HCT116 (cell line): ENCODE measurements at regions not wholly inside any gene's neighbourhood (a gene's known extent, or its start where the extent isn't known, plus 50 kb on each side); places are given as distances from the start of the nearest gene placed in this dataset.

Experiments
- ATAC-seq: fragments of 200-7000 bp; cut with Tn5 transposase; 2 replicates; pipeline ENCODE4 v1.9.1; 2020; ENCODE audit warnings: mild to moderate bottlenecking, moderate library complexity
- BruUV-seq: library from RNA; stranded (reverse); fragments of 400-500 nt; replicated peaks from 2 replicates; lab custom pipeline; 2021; lab: Mats Ljungman, UMichigan
- CTCF ChIA-PET: fragments of 300-600 bp; sonication (Branson Sonifier 250); formaldehyde crosslinking; loops from one replicate; lab custom pipeline; 2021; ENCODE audit warnings: antibody characterized with exemption; lab: Charles Lee
- POLR2A ChIA-PET: fragments of 300-600, 350-600 bp; sonication (Branson Sonifier 250); formaldehyde crosslinking; loops from one replicate; lab custom pipeline; 2021; ENCODE audit warnings: antibody characterized with exemption; lab: Charles Lee
- RAD21 ChIA-PET, 2 experiments: fragments of 300-600 bp; sonication (Branson Sonifier 250); formaldehyde crosslinking; loops; one replicate each; lab custom pipeline; 2023; ENCODE audit warnings: low total read pairs in 2 of 2; ENCODE audit not compliant: uncharacterized antibody in 2 of 2, unreplicated experiment in 2 of 2, low non-redundant PET in 1 of 2; lab: Charles Lee
- DNase-seq: peaks from one replicate; pipeline ENCODE4 v3.0.0-alpha.2; 2010; ENCODE audit warnings: low read depth, low spot score
- H2AFZ ChIP-seq: fragments of 200-600 bp; shearing (Covaris generic), sonication (generic); 2 replicates; pipeline ENCODE4 v1.6.1; 2017; ENCODE audit warnings: low read depth, mixed run types, mixed read lengths, antibody characterized with exemption, low read length; ENCODE audit not compliant: poor library complexity, severe bottlenecking
- H3K27ac ChIP-seq: 2 replicates; pipeline ENCODE4 v1.5.1; 2012; ENCODE audit warnings: low read depth, low read length
- H3K27me3 ChIP-seq: fragments of 200-600 bp; sonication (generic); 2 replicates; pipeline ENCODE4 v1.6.1; 2016; ENCODE audit warnings: mixed run types, low read length, mixed read lengths; ENCODE audit not compliant: insufficient read depth
- H3K36me3 ChIP-seq, 2 experiments: fragments of 200-500 bp in 1 of 2; fragments of 200-600 bp in 1 of 2; sonication (Bioruptor generic) in 1 of 2; sonication (generic) in 1 of 2; 2 replicates each; pipeline versions ENCODE4 v1.5.1 to v1.6.1; 2014 to 2016; ENCODE audit warnings: low read length in 2 of 2, inconsistent platforms in 1 of 2, mixed read lengths in 1 of 2, mixed run types in 1 of 2; ENCODE audit not compliant: insufficient read depth in 2 of 2, control insufficient read depth in 1 of 2
- H3K4me1 ChIP-seq, 2 experiments: fragments of 200-600 bp in 1 of 2; sonication (generic) in 1 of 2; 2 replicates each; pipeline versions ENCODE4 v1.5.1 to v1.6.1; 2012 to 2017; ENCODE audit warnings: low read length in 2 of 2, inconsistent platforms in 1 of 2, mild to moderate bottlenecking in 1 of 2, mixed read lengths in 1 of 2, mixed run types in 1 of 2, moderate library complexity in 1 of 2; ENCODE audit not compliant: insufficient read depth in 2 of 2, control insufficient read depth in 1 of 2
- H3K4me2 ChIP-seq: fragments of 200-600 bp; sonication (generic); 2 replicates; pipeline ENCODE4 v1.6.1; 2017; ENCODE audit warnings: mixed run types, low read length, mixed read lengths
- H3K4me3 ChIP-seq, 2 experiments: fragments of 200-600 bp in 1 of 2; sonication (generic) in 1 of 2; replicated peaks in 1 of 2; 2 replicates each; pipeline ENCODE4 v1.5.1; 2011 to 2016; ENCODE audit warnings: low read length in 2 of 2, control low read depth in 1 of 2, low read depth in 1 of 2, mild to moderate bottlenecking in 1 of 2, mixed read lengths in 1 of 2, mixed run types in 1 of 2
- H3K79me2 ChIP-seq: fragments of 200-600 bp; sonication (generic); 2 replicates; pipeline ENCODE4 v1.6.1; 2017; ENCODE audit warnings: mild to moderate bottlenecking, mixed run types, low read length, moderate library complexity, mixed read lengths; ENCODE audit not compliant: insufficient read depth
- H3K9ac ChIP-seq: fragments of 200-600 bp; sonication (generic); 2 replicates; pipeline ENCODE4 v1.6.1; 2016; ENCODE audit warnings: low read length, mixed read lengths
- H3K9me2 ChIP-seq: fragments of 200-600 bp; sonication (generic), shearing (Covaris generic); 2 replicates; pipeline ENCODE4 v1.6.1; 2017; ENCODE audit warnings: mixed run types, mild to moderate bottlenecking, moderate library complexity; ENCODE audit not compliant: insufficient read depth
- H3K9me3 ChIP-seq, 2 experiments: fragments of 200-500 bp in 1 of 2; fragments of 200-600 bp in 1 of 2; sonication (Bioruptor generic) in 1 of 2; sonication (generic) in 1 of 2; 2 replicates each; pipeline ENCODE4 v1.6.1; 2014 to 2017; ENCODE audit warnings: low read length in 2 of 2, mixed read lengths in 2 of 2, inconsistent platforms in 1 of 2, low read depth in 1 of 2, mild to moderate bottlenecking in 1 of 2, mixed run types in 1 of 2, moderate library complexity in 1 of 2; ENCODE audit not compliant: control insufficient read depth in 1 of 2, insufficient read depth in 1 of 2
- H4K20me1 ChIP-seq: fragments of 200-600 bp; sonication (generic), shearing (Covaris generic); 2 replicates; pipeline ENCODE4 v1.6.1; 2017; ENCODE audit warnings: mixed run types, mild to moderate bottlenecking, moderate library complexity; ENCODE audit not compliant: insufficient read depth
- ATF3 ChIP-seq: IDR thresholded peaks from 2 replicates; pipeline ENCODE4 v1.6.1; 2012
- CBX3 ChIP-seq: IDR thresholded peaks from 2 replicates; pipeline ENCODE4 v1.6.1; 2012; ENCODE audit warnings: low read depth
- CTCF ChIP-seq, 3 experiments: fragments of 200-600 bp in 1 of 3; sonication (generic) in 1 of 3; IDR thresholded peaks in 2 of 3; conservative IDR thresholded peaks in 1 of 3; 2 replicates each; pipeline ENCODE4 v1.5.1; 2012 to 2017; ENCODE audit warnings: low read depth in 2 of 3, low read length in 2 of 3, antibody characterized with exemption in 1 of 3, borderline replicate concordance in 1 of 3, control low read depth in 1 of 3, mild to moderate bottlenecking in 1 of 3, mixed read lengths in 1 of 3, mixed run types in 1 of 3, moderate library complexity in 1 of 3; ENCODE audit not compliant: insufficient read depth in 1 of 3
- EGR1 ChIP-seq: IDR thresholded peaks from 2 replicates; pipeline ENCODE4 v1.6.1; 2012; ENCODE audit warnings: low read depth
- ELF1 ChIP-seq: IDR thresholded peaks from 2 replicates; pipeline ENCODE4 v1.6.1; 2012; ENCODE audit warnings: low read depth, borderline replicate concordance
- EZH2 ChIP-seq: fragments of 200-600 bp; sonication (generic); IDR thresholded peaks from 2 replicates; pipeline ENCODE4 v1.6.1; 2017; ENCODE audit warnings: antibody characterized with exemption, mixed run types
- EZH2phosphoT487 ChIP-seq: fragments of 200-600 bp; IDR thresholded peaks from 2 replicates; pipeline ENCODE4 v1.6.1; 2018; ENCODE audit warnings: antibody characterized with exemption, borderline replicate concordance
- FOSL1 ChIP-seq: IDR thresholded peaks from 2 replicates; pipeline ENCODE4 v1.6.1; 2012; ENCODE audit warnings: low read depth
- JUND ChIP-seq: IDR thresholded peaks from 2 replicates; pipeline ENCODE4 v1.6.1; 2012
- POLR2A ChIP-seq: IDR thresholded peaks from 2 replicates; pipeline ENCODE4 v1.7.0; 2011; ENCODE audit warnings: borderline replicate concordance; ENCODE audit not compliant: insufficient read depth, insufficient read length; ENCODE audit errors: extremely low read depth
- RAD21 ChIP-seq: IDR thresholded peaks from 2 replicates; pipeline ENCODE4 v1.6.1; 2012; ENCODE audit warnings: low read depth, mild to moderate bottlenecking
- SIN3A ChIP-seq: IDR thresholded peaks from 2 replicates; pipeline ENCODE4 v1.6.1; 2012; ENCODE audit warnings: low read depth
- SP1 ChIP-seq: IDR thresholded peaks from 2 replicates; pipeline ENCODE4 v1.6.1; 2012; ENCODE audit warnings: low read depth
- TCF7L2 ChIP-seq: IDR thresholded peaks from 2 replicates; pipeline ENCODE4 v1.7.0; 2011; ENCODE audit warnings: borderline replicate concordance, inconsistent platforms; ENCODE audit not compliant: insufficient read depth, insufficient read length; ENCODE audit errors: extremely low read depth
- YY1 ChIP-seq: IDR thresholded peaks from 2 replicates; pipeline ENCODE4 v1.6.1; 2011; ENCODE audit warnings: low read length, low read depth, moderate library complexity, mild to moderate bottlenecking; ENCODE audit not compliant: insufficient replicate concordance; ENCODE audit errors: extremely low read depth
- intact Hi-C: fragments of 100-400 bp; cut with micrococcal nuclease; formaldehyde crosslinking; loops from 2 replicates; pipeline ENCODE4 v1.10.0; 2022
- TF ChIP-seq, protein P1 (sequence below): IDR thresholded peaks from 2 replicates; pipeline ENCODE4 v1.6.1; 2012

GRCh38 chr16:54657058-54657708 is 273.5 kb upstream of the IRX5 start:
- intact Hi-C loops: no loop called here
- Histone ChIP-seq H3K4me3 (no peak overlapping the region), H3K79me2 (no peaks in the 10 kb centered on the region), H3K4me2 (peak overlapping the region; percentile 45), H4K20me1 (no peaks in the 10 kb centered on the region), H3K9ac (no peak overlapping the region), H3K36me3 (no peaks in the 10 kb centered on the region), H3K27ac (no peak overlapping the region), H3K9me2 (no peaks in the 10 kb centered on the region), H2AFZ (no peak overlapping the region), H3K9me3 (no peaks in the 10 kb centered on the region), H3K4me1 (peaks cover 4 to 21% of the 10 kb centered on the region in 2 experiments), H3K27me3 (0 out of 2 replicates have a peak, but pooled peaks cover 5% of the 10 kb centered on the region)
- TF ChIP-seq YY1 (no peak), SP1 (peak; percentile 55), JUND (peak; percentile 62; the same call in 1 of the 2 replicates), CBX3 (peak; percentile 72), ELF1 (peak; percentile 50), EZH2phosphoT487 (no peak), FOSL1 (peak; percentile 68; the same call in 1 of the 2 replicates), ATF3 (no peak), SIN3A (no peak), EGR1 (no peak), TCF7L2 (peak; percentile 44), CTCF (IDR thresholded peaks at IDR 0.05 in 2 of 3, conservative IDR thresholded peaks at IDR 0.05 in 1 of 3; ENCODE audit: borderline replicate concordance in 1 of 3, insufficient read depth in 1 of 3, low read depth in 2 of 3, low read length in 2 of 3) (no peak), EZH2 (no peak), RAD21 (peak; percentile 34), POLR2A (no peak)
- TF ChIP-seq, protein P1, sequence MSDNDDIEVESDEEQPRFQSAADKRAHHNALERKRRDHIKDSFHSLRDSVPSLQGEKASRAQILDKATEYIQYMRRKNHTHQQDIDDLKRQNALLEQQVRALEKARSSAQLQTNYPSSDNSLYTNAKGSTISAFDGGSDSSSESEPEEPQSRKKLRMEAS: peak; percentile 44
- DNase-seq: peak; percentile 81
- ATAC-seq: peak; percentile 92
- RAD21 ChIA-PET: no interaction called here
- BruUV-seq: no TSS peak
- POLR2A ChIA-PET: no interaction called here
- CTCF ChIA-PET: interaction anchor here (1.4 kb wide), 1 partner anchor 11 kb away, joined by 3 read pairs; no protein-coding TSS in a partner anchor
